ENCODE measurements at regions not wholly inside any gene's neighbourhood (a gene's known extent, or its start where the extent isn't known, plus 50 kb on each side); places are given as distances from the start of the nearest gene placed in this dataset.

DNA sequence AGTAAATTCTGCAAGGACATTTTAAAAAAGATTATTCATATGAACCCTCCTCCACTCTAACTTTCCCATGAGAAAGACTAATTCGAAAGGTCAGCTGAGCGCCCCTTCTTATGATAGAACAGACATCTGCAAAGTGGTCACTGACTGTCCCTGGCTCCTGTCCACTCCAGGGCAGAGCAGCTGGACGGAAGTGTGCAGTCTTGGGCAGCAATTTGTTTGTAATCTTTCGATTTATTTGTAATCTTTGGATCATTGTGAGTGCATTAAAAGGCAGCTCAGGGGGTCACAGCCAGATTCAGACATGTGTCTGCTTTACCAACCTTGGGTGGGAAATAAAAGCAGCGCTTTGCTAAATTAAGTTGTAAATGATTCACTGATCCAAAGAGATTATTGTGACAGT is 158.8 kb upstream of the ADARB2 start:
- no peak overlapping the region for H3K4me3 ChIP-seq (ENCODE audit: low read depth, low read length)
- no peak overlapping the region for H3K9ac ChIP-seq (ENCODE audit: low read length)
- H3K27me3 ChIP-seq (ENCODE audit: control insufficient read depth, insufficient read depth, low read length) = no peaks in the 10 kb centered on the region
- no peak overlapping the region for H3K27ac ChIP-seq (ENCODE audit: low read depth, low read length)
- no peaks in the 10 kb centered on the region for H3K36me3 ChIP-seq (ENCODE audit: control insufficient read depth, insufficient read depth, low read length)
- peaks cover 7% of the 10 kb centered on the region for H3K9me3 ChIP-seq (ENCODE audit: control insufficient read depth, insufficient read depth, low read depth, low read length)
- H3K4me1 ChIP-seq (ENCODE audit: control insufficient read depth, insufficient read depth, low read length) = no peaks in the 10 kb centered on the region

- Histone ChIP-seq H3K4me3 (ENCODE audit: low read depth, low read length) (no peak overlapping the region), H3K27me3 (ENCODE audit: control insufficient read depth, insufficient read depth, low read length) (no peaks in the 10 kb centered on the region), H3K9me3 (ENCODE audit: control insufficient read depth, insufficient read depth, low read depth, low read length) (peaks cover 7% of the 10 kb centered on the region), H3K4me1 (ENCODE audit: control insufficient read depth, insufficient read depth, low read length) (no peaks in the 10 kb centered on the region), H3K36me3 (ENCODE audit: control insufficient read depth, insufficient read depth, low read length) (no peaks in the 10 kb centered on the region), H3K9ac (ENCODE audit: low read length) (no peak overlapping the region), H3K27ac (ENCODE audit: low read depth, low read length) (no peak overlapping the region)
These were observed 158.4 kb upstream of the ADARB2 start for GRCh38 chr10:1895691-1896090.

- no peak overlapping the region for H3K9ac ChIP-seq (ENCODE audit: low read length)
- H3K4me1 ChIP-seq (ENCODE audit: control insufficient read depth, insufficient read depth, low read length) = no peaks in the 10 kb centered on the region
- H3K9me3 ChIP-seq (ENCODE audit: control insufficient read depth, insufficient read depth, low read depth, low read length) = peaks cover 2% of the 10 kb centered on the region
- no peak overlapping the region for H3K4me3 ChIP-seq (ENCODE audit: low read depth, low read length)
- no peak overlapping the region for H3K27ac ChIP-seq (ENCODE audit: low read depth, low read length)
- no peaks in the 10 kb centered on the region for H3K36me3 ChIP-seq (ENCODE audit: control insufficient read depth, insufficient read depth, low read length)
- no peaks in the 10 kb centered on the region for H3K27me3 ChIP-seq (ENCODE audit: control insufficient read depth, insufficient read depth, low read length)
These were observed 157.6 kb upstream of the ADARB2 start for GRCh38 chr10:1894912-1895311.

DNA sequence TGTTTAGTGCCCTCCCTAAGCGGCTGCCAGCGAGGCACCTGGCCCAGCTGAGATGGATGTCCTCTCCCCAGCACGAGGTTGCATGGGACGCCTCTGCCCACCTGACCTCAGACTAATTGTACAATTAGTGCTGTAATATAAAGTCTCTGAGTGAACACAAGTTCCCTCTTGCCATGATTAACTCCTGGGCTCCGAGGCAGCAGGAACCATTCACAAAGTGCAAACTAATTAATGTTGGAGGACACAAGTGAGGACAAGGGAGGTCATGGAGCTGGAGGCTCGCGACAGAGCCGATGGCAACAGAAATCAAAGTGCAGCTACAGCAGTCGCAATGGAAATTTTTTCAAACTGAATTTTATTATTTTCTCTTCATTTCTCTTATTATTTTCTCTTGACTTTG is 156.6 kb upstream of the ADARB2 start:
- H3K27ac ChIP-seq (ENCODE audit: low read depth, low read length) = no peak overlapping the region
- H3K4me1 ChIP-seq (ENCODE audit: control insufficient read depth, insufficient read depth, low read length) = no peaks in the 10 kb centered on the region
- H3K27me3 ChIP-seq (ENCODE audit: control insufficient read depth, insufficient read depth, low read length) = no peaks in the 10 kb centered on the region
- H3K9me3 ChIP-seq (ENCODE audit: control insufficient read depth, insufficient read depth, low read depth, low read length) = no peaks in the 10 kb centered on the region
- no peaks in the 10 kb centered on the region for H3K36me3 ChIP-seq (ENCODE audit: control insufficient read depth, insufficient read depth, low read length)
- no peak overlapping the region for H3K4me3 ChIP-seq (ENCODE audit: low read depth, low read length)
- no peak overlapping the region for H3K9ac ChIP-seq (ENCODE audit: low read length)

- Histone ChIP-seq H3K9ac (ENCODE audit: low read length) (no peak overlapping the region), H3K27ac (ENCODE audit: low read depth, low read length) (no peak overlapping the region), H3K36me3 (ENCODE audit: control insufficient read depth, insufficient read depth, low read length) (no peaks in the 10 kb centered on the region), H3K9me3 (ENCODE audit: control insufficient read depth, insufficient read depth, low read depth, low read length) (peaks cover 7% of the 10 kb centered on the region; the same call in 1 of the 2 replicates), H3K4me1 (ENCODE audit: control insufficient read depth, insufficient read depth, low read length) (no peaks in the 10 kb centered on the region), H3K4me3 (ENCODE audit: low read depth, low read length) (no peak overlapping the region), H3K27me3 (ENCODE audit: control insufficient read depth, insufficient read depth, low read length) (no peaks in the 10 kb centered on the region)
These were observed 148.7 kb upstream of the ADARB2 start for GRCh38 chr10:1886039-1886438.

DNA sequence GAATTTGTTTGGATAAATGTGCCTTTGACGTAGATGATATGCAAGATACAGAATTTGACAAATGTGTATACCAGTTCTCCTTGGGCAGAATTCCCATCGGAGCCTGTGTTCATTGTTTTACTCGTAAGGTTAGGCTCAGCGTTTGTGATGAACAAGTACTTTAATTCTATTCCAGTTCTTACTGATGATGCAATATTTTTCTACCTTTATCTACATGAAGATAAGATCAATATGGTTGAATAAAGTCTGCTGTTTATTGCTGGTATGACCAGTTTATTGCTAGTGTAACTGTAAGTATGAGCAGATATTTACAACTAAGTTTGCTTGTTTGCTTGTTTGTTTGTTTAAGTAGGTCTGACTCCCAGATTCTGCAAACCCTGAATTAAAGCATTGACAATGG is 145.4 kb upstream of the ADARB2 start:
- H3K27me3 ChIP-seq (ENCODE audit: control insufficient read depth, insufficient read depth, low read length) = no peaks in the 10 kb centered on the region
- H3K9me3 ChIP-seq (ENCODE audit: control insufficient read depth, insufficient read depth, low read depth, low read length) = 0 out of 2 replicates have a peak, but pooled peaks cover 4% of the 10 kb centered on the region

DNA sequence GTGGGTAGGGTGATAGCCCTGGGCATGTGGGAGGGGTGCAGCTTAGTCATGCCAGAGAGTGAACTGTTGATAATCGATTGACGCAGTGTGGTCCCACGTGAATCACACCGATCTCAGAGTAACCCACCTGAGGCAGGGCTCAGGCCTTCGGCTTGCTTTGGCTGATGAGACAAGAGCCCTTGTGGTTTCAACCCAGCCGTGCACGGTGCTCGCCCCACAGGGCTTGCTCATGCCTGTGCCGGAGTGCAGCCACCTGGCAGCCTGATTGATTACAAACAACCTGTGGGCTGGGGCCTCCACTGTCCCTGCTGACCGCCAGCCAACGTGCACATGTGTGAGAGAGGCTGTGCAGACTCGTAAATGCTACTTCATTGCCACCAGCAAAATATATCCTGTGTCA is 144.9 kb upstream of the ADARB2 start:
- H3K4me3 ChIP-seq (ENCODE audit: low read depth, low read length) = no peak overlapping the region
- H3K4me1 ChIP-seq (ENCODE audit: control insufficient read depth, insufficient read depth, low read length) = no peaks in the 10 kb centered on the region
- H3K9ac ChIP-seq (ENCODE audit: low read length) = no peak overlapping the region
- 0 out of 2 replicates have a peak, but pooled peaks cover 4% of the 10 kb centered on the region for H3K9me3 ChIP-seq (ENCODE audit: control insufficient read depth, insufficient read depth, low read depth, low read length)
- no peaks in the 10 kb centered on the region for H3K27me3 ChIP-seq (ENCODE audit: control insufficient read depth, insufficient read depth, low read length)
- no peaks in the 10 kb centered on the region for H3K36me3 ChIP-seq (ENCODE audit: control insufficient read depth, insufficient read depth, low read length)
- no peak overlapping the region for H3K27ac ChIP-seq (ENCODE audit: low read depth, low read length)

More for the DNA sequence above, 145.4 kb upstream of the ADARB2 start:
- H3K9ac ChIP-seq (ENCODE audit: low read length) = no peak overlapping the region
- no peaks in the 10 kb centered on the region for H3K36me3 ChIP-seq (ENCODE audit: control insufficient read depth, insufficient read depth, low read length)
- H3K4me3 ChIP-seq (ENCODE audit: low read depth, low read length) = no peak overlapping the region
- H3K27ac ChIP-seq (ENCODE audit: low read depth, low read length) = no peak overlapping the region
- H3K4me1 ChIP-seq (ENCODE audit: control insufficient read depth, insufficient read depth, low read length) = no peaks in the 10 kb centered on the region

DNA sequence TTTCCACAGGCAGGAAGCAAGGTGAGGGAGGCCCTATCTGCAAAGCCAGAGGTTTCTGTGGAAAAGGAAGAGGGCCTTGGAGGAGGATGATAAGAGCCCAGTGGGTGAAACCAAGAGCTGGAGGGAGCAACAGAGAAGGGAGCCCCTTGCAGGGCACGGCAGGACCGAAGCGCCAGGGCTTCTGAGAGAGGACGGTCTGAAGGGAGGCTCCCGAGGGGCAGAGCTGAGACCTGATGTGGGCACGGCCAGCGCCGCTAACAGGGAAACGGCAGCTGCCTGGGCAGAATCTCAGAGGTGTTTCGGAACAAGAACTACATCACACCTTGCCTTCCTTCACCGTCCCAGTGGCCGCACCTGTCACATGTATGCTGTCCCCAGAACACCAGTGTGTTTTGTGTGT is 144.3 kb upstream of the ADARB2 start:
- no peaks in the 10 kb centered on the region for H3K4me1 ChIP-seq (ENCODE audit: control insufficient read depth, insufficient read depth, low read length)
- no peaks in the 10 kb centered on the region for H3K36me3 ChIP-seq (ENCODE audit: control insufficient read depth, insufficient read depth, low read length)
- H3K9me3 ChIP-seq (ENCODE audit: control insufficient read depth, insufficient read depth, low read depth, low read length) = 0 out of 2 replicates have a peak, but pooled peaks cover 2% of the 10 kb centered on the region
- no peak overlapping the region for H3K27ac ChIP-seq (ENCODE audit: low read depth, low read length)
- no peak overlapping the region for H3K4me3 ChIP-seq (ENCODE audit: low read depth, low read length)
- no peak overlapping the region for H3K9ac ChIP-seq (ENCODE audit: low read length)
- H3K27me3 ChIP-seq (ENCODE audit: control insufficient read depth, insufficient read depth, low read length) = no peaks in the 10 kb centered on the region

- no peak overlapping the region for H3K27ac ChIP-seq (ENCODE audit: low read depth, low read length)
- H3K4me1 ChIP-seq (ENCODE audit: control insufficient read depth, insufficient read depth, low read length) = no peaks in the 10 kb centered on the region
- no peak overlapping the region for H3K4me3 ChIP-seq (ENCODE audit: low read depth, low read length)
- no peak overlapping the region for H3K9ac ChIP-seq (ENCODE audit: low read length)
- H3K36me3 ChIP-seq (ENCODE audit: control insufficient read depth, insufficient read depth, low read length) = no peaks in the 10 kb centered on the region
- peaks cover 5% of the 10 kb centered on the region; the same call in 1 of the 2 replicates for H3K9me3 ChIP-seq (ENCODE audit: control insufficient read depth, insufficient read depth, low read depth, low read length)
- no peaks in the 10 kb centered on the region for H3K27me3 ChIP-seq (ENCODE audit: control insufficient read depth, insufficient read depth, low read length)
These were observed 137.2 kb upstream of the ADARB2 start for GRCh38 chr10:1874533-1874932.

GRCh38 chr10:1873661-1874315 is 136.5 kb upstream of the ADARB2 start:
- H3K9me3 ChIP-seq (ENCODE audit: control insufficient read depth, insufficient read depth, low read depth, low read length) = peaks cover 5% of the 10 kb centered on the region; the same call in 1 of the 2 replicates
- no peak overlapping the region for H3K27ac ChIP-seq (ENCODE audit: low read depth, low read length)
- no peaks in the 10 kb centered on the region for H3K27me3 ChIP-seq (ENCODE audit: control insufficient read depth, insufficient read depth, low read length)
- no peak overlapping the region for H3K9ac ChIP-seq (ENCODE audit: low read length)
- no peaks in the 10 kb centered on the region for H3K36me3 ChIP-seq (ENCODE audit: control insufficient read depth, insufficient read depth, low read length)
- no peak overlapping the region for H3K4me3 ChIP-seq (ENCODE audit: low read depth, low read length)
- H3K4me1 ChIP-seq (ENCODE audit: control insufficient read depth, insufficient read depth, low read length) = no peaks in the 10 kb centered on the region

- Histone ChIP-seq H3K36me3 (ENCODE audit: control insufficient read depth, insufficient read depth, low read length) (no peaks in the 10 kb centered on the region), H3K27me3 (ENCODE audit: control insufficient read depth, insufficient read depth, low read length) (no peaks in the 10 kb centered on the region), H3K9ac (ENCODE audit: low read length) (no peak overlapping the region), H3K9me3 (ENCODE audit: control insufficient read depth, insufficient read depth, low read depth, low read length) (peaks cover 5% of the 10 kb centered on the region; the same call in 1 of the 2 replicates), H3K27ac (ENCODE audit: low read depth, low read length) (no peak overlapping the region), H3K4me3 (ENCODE audit: low read depth, low read length) (no peak overlapping the region), H3K4me1 (ENCODE audit: control insufficient read depth, insufficient read depth, low read length) (no peaks in the 10 kb centered on the region)
These were observed 134.9 kb upstream of the ADARB2 start for GRCh38 chr10:1872151-1872726.

Measured in HUES6 (cell line).